K562 (cell line): ENCODE measurements at regions not wholly inside any gene's neighbourhood (a gene's known extent, or its start where the extent isn't known, plus 50 kb on each side); places are given as distances from the start of the nearest gene placed in this dataset.
A peak's percentile ranks its signal among the peaks of the same experiment; 100 is the strongest.
"Not testable (repeated sequence)": the region's sequence is repeated elsewhere in the genome, so short reads cannot be mapped to it uniquely, and the experiment has no call there.

Experiments
- ATAC-seq: fragments of 200-7000 bp; cut with Tn5 transposase; 3 replicates; pipeline ENCODE4 v1.9.1; 2020; ENCODE audit warnings: moderate library complexity
- BruUV-seq: library from RNA; stranded (reverse); fragments of 400-500 nt; replicated peaks from 2 replicates; lab custom pipeline; 2021; lab: Mats Ljungman, UMichigan
- CTCF ChIA-PET: fragments of 300-600 bp; formaldehyde crosslinking; extraction: SDS; loops from one replicate; lab custom pipeline; 2021; ENCODE audit warnings: low intra/inter-chr PET ratio; lab: Yijun Ruan, JAX
- POLR2A ChIA-PET: fragments of 300-600, 350-650 bp; sonication (Branson Sonifier 250); formaldehyde crosslinking; extraction: SDS; loops from one replicate; lab custom pipeline; 2021; ENCODE audit warnings: antibody characterized with exemption, inconsistent platforms; lab: Yijun Ruan, JAX
- DNase-seq, 4 experiments: peaks; one replicate each; pipeline versions ENCODE4 v3.0.0 to v3.0.0-alpha.2; 2011 to 2018; ENCODE audit warnings: low spot score in 3 of 4, mixed read lengths in 3 of 4; ENCODE audit errors: extremely low read depth in 1 of 4
- FAIRE-seq: peaks from 2 replicates; lab custom pipeline; 2011; peaks lifted over from hg19 to GRCh38; lab: Jason Lieb, UNC
- H2AFZ ChIP-seq: 2 replicates; pipeline ENCODE4 v1.6.0; 2011; ENCODE audit warnings: low read depth, low read length, control low read depth, inconsistent platforms
- H3K27ac ChIP-seq: fragments of 200-600 bp; 3 replicates; pipeline ENCODE4 v1.8.0; 2011; ENCODE audit warnings: low read depth, mild to moderate bottlenecking, control low read depth, inconsistent platforms, low read length, moderate library complexity, mixed read lengths; ENCODE audit errors: extremely low read depth
- H3K27me3 ChIP-seq, 2 experiments: fragments of 300-600 bp in 1 of 2; 2 replicates in 1 of 2; 3 replicates in 1 of 2; pipeline versions ENCODE4 v1.6.0 to v1.8.0; 2011; ENCODE audit warnings: inconsistent platforms in 2 of 2, low read length in 2 of 2, mild to moderate bottlenecking in 1 of 2, mixed read lengths in 1 of 2, moderate library complexity in 1 of 2; ENCODE audit not compliant: control insufficient read depth in 2 of 2, insufficient read depth in 2 of 2
- H3K36me3 ChIP-seq: fragments of 300-600 bp; 3 replicates; pipeline ENCODE4 v1.8.0; 2011; ENCODE audit warnings: mild to moderate bottlenecking, low read length, inconsistent platforms; ENCODE audit not compliant: control insufficient read depth, insufficient read depth
- H3K4me1 ChIP-seq, 2 experiments: fragments of 200-600 bp in 1 of 2; replicated peaks in 1 of 2; 2 replicates in 1 of 2; 3 replicates in 1 of 2; pipeline versions ENCODE4 v1.5.1 to v1.8.0; 2011; ENCODE audit warnings: inconsistent platforms in 2 of 2, low read length in 2 of 2, mild to moderate bottlenecking in 1 of 2, mixed read lengths in 1 of 2, moderate library complexity in 1 of 2; ENCODE audit not compliant: control insufficient read depth in 2 of 2, insufficient read depth in 2 of 2
- H3K4me2 ChIP-seq: 2 replicates; pipeline ENCODE4 v1.6.1; 2011; ENCODE audit warnings: low read length, control low read depth, inconsistent platforms, mixed read lengths; ENCODE audit not compliant: insufficient read depth
- H3K4me3 ChIP-seq: fragments of 200-600 bp; sonication (generic), shearing (Covaris generic); 2 replicates; pipeline ENCODE4 v1.5.1; 2016; ENCODE audit warnings: control low read depth, inconsistent platforms
- H3K79me2 ChIP-seq: fragments of 200-600 bp; 3 replicates; pipeline ENCODE4 v1.8.0; 2011; ENCODE audit warnings: low read length, inconsistent platforms; ENCODE audit not compliant: control insufficient read depth, insufficient read depth
- H3K9ac ChIP-seq, 2 experiments: 2 replicates each; pipeline versions ENCODE4 v1.6.0 to v1.6.1; 2011; ENCODE audit warnings: low read depth in 2 of 2, low read length in 2 of 2, control low read depth in 1 of 2, inconsistent platforms in 1 of 2, mild to moderate bottlenecking in 1 of 2, mixed read lengths in 1 of 2; ENCODE audit not compliant: insufficient read depth in 1 of 2
- H3K9me1 ChIP-seq: one replicate; pipeline ENCODE4 v1.6.0; 2011; ENCODE audit warnings: inconsistent platforms, mild to moderate bottlenecking, low read length, moderate library complexity; ENCODE audit not compliant: control insufficient read depth, insufficient read depth
- H3K9me3 ChIP-seq: replicated peaks from 2 replicates; pipeline ENCODE4 v1.5.1; 2011; ENCODE audit warnings: low read depth, low read length, inconsistent platforms; ENCODE audit not compliant: control insufficient read depth, insufficient read depth
- H4K20me1 ChIP-seq: replicated peaks from 2 replicates; pipeline ENCODE4 v1.6.1; 2011; ENCODE audit warnings: low read length, inconsistent platforms, mixed read lengths; ENCODE audit not compliant: control insufficient read depth, insufficient read depth
- CTCF ChIP-seq, 3 experiments: IDR thresholded peaks in 2 of 3; conservative IDR thresholded peaks in 1 of 3; 2 replicates each; pipeline ENCODE4 v1.5.1; 2011 to 2012; ENCODE audit warnings: low read length in 3 of 3, mild to moderate bottlenecking in 3 of 3, control low read depth in 2 of 3, improper control_type of control experiment in 1 of 3, inconsistent platforms in 1 of 3, low read depth in 1 of 3, mixed read lengths in 1 of 3, moderate library complexity in 1 of 3; ENCODE audit not compliant: insufficient read depth in 2 of 3
- EGR1 ChIP-seq: fragments of 450-650 bp; conservative IDR thresholded peaks from 2 replicates; pipeline ENCODE4 v1.6.1; 2017; ENCODE audit warnings: mild to moderate bottlenecking
- WGBS: fragments of 100-300 bp; shearing (Covaris generic); methylation state at CpG from one replicate; pipeline ENCODE4 v1.1.6; 2016; ENCODE audit warnings: low coverage, mixed read lengths; ENCODE audit not compliant: insufficient coverage; ENCODE audit errors: missing lambda C conversion rate; 5-methylcytosine and 5-hydroxymethylcytosine counted together
- in situ Hi-C: fragments of 300-500 bp; cut with MboI; formaldehyde crosslinking; loops from 4 replicates; pipeline ENCODE4 v1.15.0; 2018; ENCODE audit warnings: inconsistent platforms, mixed read lengths
- intact Hi-C: fragments of 100-400 bp; cut with micrococcal nuclease; formaldehyde crosslinking; loops from 2 replicates; pipeline ENCODE4 v1.14.2; 2022

- H3K4me1 ChIP-seq, H3K4me3 ChIP-seq, CTCF ChIA-PET, BruUV-seq, POLR2A ChIA-PET, H3K4me2 ChIP-seq, H3K9ac ChIP-seq, H3K27ac ChIP-seq, H4K20me1 ChIP-seq, FAIRE-seq, H3K79me2 ChIP-seq, in situ Hi-C loops, H3K9me3 ChIP-seq, H2AFZ ChIP-seq, H3K36me3 ChIP-seq, H3K9me1 ChIP-seq, H3K27me3 ChIP-seq: not testable (repeated sequence)
- peak in 1 of 4 experiments; percentile 56 for DNase-seq
- TF ChIP-seq EGR1 (peak; percentile 40; the same call in 1 of the 2 replicates), CTCF (IDR thresholded peaks at IDR 0.05 in 2 of 3, conservative IDR thresholded peaks at IDR 0.05 in 1 of 3; ENCODE audit: insufficient read depth in 2 of 3, low read depth in 1 of 3, low read length in 3 of 3) (peak; percentile 19 to 35 (median 35); a peak in 3 of 6 replicates)
- intact Hi-C loops, result loop anchor here (10.0 kb wide), 1 partner anchor 71 kb away; the partner anchor contains the start of gene RUBCNL
- peak; percentile 98 for ATAC-seq
- 0% methylated on average over 1 of the region's 4 CpGs for WGBS
These were observed 68.9 kb upstream of the RUBCNL start for GRCh38 chr13:46455924-46456323.

- POLR2A ChIA-PET, H3K27me3 ChIP-seq, H3K79me2 ChIP-seq, H3K9me1 ChIP-seq, H4K20me1 ChIP-seq, H3K27ac ChIP-seq, H2AFZ ChIP-seq, H3K4me1 ChIP-seq, DNase-seq, in situ Hi-C loops, ATAC-seq, H3K36me3 ChIP-seq, H3K9ac ChIP-seq, BruUV-seq, H3K4me3 ChIP-seq, FAIRE-seq, CTCF ChIA-PET, H3K4me2 ChIP-seq, H3K9me3 ChIP-seq: not testable (repeated sequence)
- WGBS, result 0% methylated on average over 3 of the region's 3 CpGs
- intact Hi-C loops, result loop anchor here (10.0 kb wide), 1 partner anchor 66 kb away; the partner anchor contains the start of gene RUBCNL
These were observed 64.1 kb upstream of the RUBCNL start for GRCh38 chr13:46451145-46451544.

DNA sequence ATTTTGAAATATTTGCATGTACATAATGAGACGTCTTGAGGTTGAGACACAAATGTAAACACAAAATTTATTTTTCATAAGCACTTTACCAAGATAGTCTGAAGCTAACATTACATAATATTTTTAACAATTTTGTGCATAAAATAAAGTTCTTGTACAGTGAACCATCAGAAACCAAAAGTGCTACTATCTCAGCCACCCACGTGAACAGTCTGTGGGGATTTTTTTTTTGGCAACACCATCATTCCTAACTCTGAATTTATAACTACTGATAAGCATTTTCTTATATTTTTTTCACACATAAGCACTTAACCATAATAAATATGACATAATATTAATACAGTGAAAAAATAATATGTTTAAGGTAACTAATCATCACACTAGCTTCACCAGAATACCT, 62.9 kb upstream of the RUBCNL start:
- intact Hi-C loops, result loop anchor here (10.0 kb wide), 1 partner anchor 65 kb away; the partner anchor contains the start of gene RUBCNL

More for the DNA sequence above, 62.9 kb upstream of the RUBCNL start:
- 0% methylated on average over 2 of the region's 2 CpGs for WGBS
- POLR2A ChIA-PET, H3K9me1 ChIP-seq, H4K20me1 ChIP-seq, H3K9me3 ChIP-seq, BruUV-seq, H2AFZ ChIP-seq, H3K4me2 ChIP-seq, H3K27ac ChIP-seq, DNase-seq, ATAC-seq, FAIRE-seq, CTCF ChIA-PET, in situ Hi-C loops, H3K36me3 ChIP-seq, H3K79me2 ChIP-seq, H3K4me3 ChIP-seq, H3K9ac ChIP-seq, H3K4me1 ChIP-seq, H3K27me3 ChIP-seq: not testable (repeated sequence)
